A549 (cell line): ENCODE measurements at regions not wholly inside any gene's neighbourhood (a gene's known extent, or its start where the extent isn't known, plus 50 kb on each side); places are given as distances from the start of the nearest gene placed in this dataset.

Source experiments
- ATAC-seq, 2 experiments: fragments of 200-7000 bp in 1 of 2; fragments of >200 bp in 1 of 2; cut with Nextera tagmentation in 1 of 2; cut with Tn5 transposase in 1 of 2; 3 replicates each; pipeline versions ENCODE4 v1.8.0 to v1.9.1; 2018 to 2020; ENCODE audit warnings: mild to moderate bottlenecking in 1 of 2, moderate library complexity in 1 of 2
- CTCF ChIA-PET: fragments of 300-600 bp; sonication (Branson Sonifier 250); formaldehyde crosslinking; extraction: SDS; loops from one replicate; lab custom pipeline; 2021; ENCODE audit warnings: antibody characterized with exemption, inconsistent platforms; lab: Yijun Ruan, JAX
- POLR2A ChIA-PET: fragments of 350-600 bp; formaldehyde crosslinking; extraction: SDS; loops from one replicate; lab custom pipeline; 2021; ENCODE audit warnings: antibody characterized with exemption, inconsistent platforms; lab: Yijun Ruan, JAX
- DNase-seq, 2 experiments: peaks; one replicate each; pipeline versions ENCODE4 v3.0.0 to v3.0.0-alpha.2; 2011 to 2016; ENCODE audit warnings: low read depth in 1 of 2, low spot score in 1 of 2
- FAIRE-seq: peaks from 2 replicates; lab custom pipeline; 2011; peaks lifted over from hg19 to GRCh38; lab: Jason Lieb, UNC
- H3K27ac ChIP-seq, 2 experiments: fragments of >200 bp; sonication (Bioruptor Twin); formaldehyde crosslinking; 3 replicates each; pipeline ENCODE4 v1.5.1; 2016 to 2017
- H3K4me1 ChIP-seq: fragments of >200 bp; sonication (Bioruptor Twin); formaldehyde crosslinking; 3 replicates; pipeline ENCODE4 v1.6.1; 2016
- H3K4me2 ChIP-seq: fragments of >200 bp; sonication (Bioruptor Twin); formaldehyde crosslinking; 3 replicates; pipeline ENCODE4 v1.6.1; 2016
- H3K4me3 ChIP-seq: fragments of >200 bp; sonication (Bioruptor Twin); formaldehyde crosslinking; 3 replicates; pipeline ENCODE4 v1.5.1; 2016
- H3K9me3 ChIP-seq: fragments of >200 bp; sonication (Bioruptor Twin); formaldehyde crosslinking; 3 replicates; pipeline ENCODE4 v1.6.1; 2016
- BCL3 ChIP-seq: fragments of >200 bp; sonication (Bioruptor Twin); formaldehyde crosslinking; IDR thresholded peaks from 3 replicates; pipeline ENCODE4 v1.6.1; 2016
- CEBPB ChIP-seq, 2 experiments: fragments of >200 bp in 1 of 2; sonication (Bioruptor Twin) in 1 of 2; formaldehyde crosslinking in 1 of 2; IDR thresholded peaks; 2 replicates each; pipeline ENCODE4 v1.6.1; 2012 to 2016
- MAFK ChIP-seq: fragments of 450-650 bp; IDR thresholded peaks from 2 replicates; pipeline ENCODE4 v1.6.1; 2014; ENCODE audit not compliant: partially characterized antibody
- TFCP2L1 ChIP-seq: fragments of 250-450 bp; sonication (Bioruptor Pico); IDR thresholded peaks from 2 replicates; pipeline ENCODE4 v1.5.0; 2021; ENCODE audit warnings: mild to moderate bottlenecking
- ZNF302 ChIP-seq: fragments of 250-450 bp; sonication (Bioruptor Pico); IDR thresholded peaks from 2 replicates; pipeline ENCODE4 v1.9.0; 2021; ENCODE audit warnings: inconsistent platforms, mild to moderate bottlenecking, moderate library complexity
- WGBS: methylation state at CpG from one replicate; pipeline ENCODE4 v1.1.6; 2017; ENCODE audit errors: missing lambda C conversion rate; 5-methylcytosine and 5-hydroxymethylcytosine counted together
- small RNA-seq, 6 experiments: library from RNA; depleted of rRNA; stranded (forward); fragments of <200 nt; gene quantifications; one replicate each; pipeline ENCODE3, GENCODE V24; 2012

DNA sequence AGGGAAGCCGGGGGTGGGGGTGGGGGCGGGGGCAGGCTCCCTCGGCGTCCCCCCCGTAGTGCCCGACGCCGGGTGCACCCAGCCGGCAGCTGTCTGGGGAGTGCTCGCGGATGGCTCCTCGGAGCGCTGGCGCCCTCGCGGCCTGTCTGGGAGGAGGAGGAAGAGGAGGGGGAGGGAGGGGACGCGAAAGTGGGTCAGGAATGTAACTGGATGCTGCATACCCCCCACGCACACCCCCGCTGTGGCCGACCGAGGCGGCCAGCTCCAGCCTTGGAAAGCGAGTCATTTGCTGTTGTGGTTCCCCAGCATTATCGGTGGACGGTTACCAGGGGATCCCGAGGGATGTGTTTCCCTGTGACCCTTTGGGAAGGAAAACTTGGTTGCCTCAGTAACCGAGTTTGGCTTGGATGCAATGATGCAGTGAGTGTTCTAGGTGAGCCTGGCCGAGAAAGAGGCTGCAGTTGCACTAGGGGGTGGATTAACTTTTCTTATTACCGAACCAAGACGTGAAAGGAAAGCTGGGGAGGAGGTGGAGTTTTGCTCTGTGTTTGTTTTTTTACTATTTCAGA lies 55.2 kb upstream of the RREB1 start (continued):
- no peak for TF ChIP-seq BCL3
- TF ChIP-seq CEBPB (IDR thresholded peaks at IDR 0.05), result no peak
- TF ChIP-seq ZNF302, result no peak

DNA sequence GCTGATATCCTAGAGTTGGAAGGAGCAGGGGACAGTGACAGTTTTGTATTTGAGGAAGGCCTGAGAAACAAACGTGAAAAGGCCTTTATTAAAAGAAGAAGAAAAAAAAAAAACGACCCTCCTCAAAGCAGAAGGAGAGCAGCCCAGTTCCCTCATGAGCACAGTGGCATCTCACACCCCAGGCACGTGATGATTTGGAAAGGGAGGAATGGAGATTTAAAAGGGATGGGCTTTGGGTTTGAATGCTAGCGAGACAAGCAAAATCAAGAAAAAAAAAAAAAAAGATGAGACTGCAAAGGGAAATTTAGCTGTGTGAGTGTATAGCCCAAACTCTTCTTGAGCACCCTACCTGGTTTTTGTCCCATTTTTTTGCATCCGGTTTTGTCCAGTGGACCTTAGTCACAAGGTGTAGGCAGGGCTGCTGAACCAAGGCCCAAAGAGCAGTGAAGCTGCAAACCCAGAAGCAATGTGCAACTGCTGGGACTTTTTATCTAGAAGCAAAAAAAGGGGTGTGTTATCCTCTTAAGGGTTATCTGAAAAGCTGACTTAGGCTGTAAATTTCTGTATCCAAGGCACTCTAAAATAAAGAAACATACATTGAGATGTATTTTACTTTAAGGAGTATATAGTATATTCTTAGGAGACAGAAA lies 54.5 kb upstream of the RREB1 start:
- Histone ChIP-seq H3K9me3 (no peaks in the 10 kb centered on the region), H3K4me1 (peaks cover 9% of the 10 kb centered on the region), H3K4me2 (no peak overlapping the region), H3K4me3 (no peak overlapping the region), H3K27ac (no peak overlapping the region)
- DNase-seq (no peak), ATAC-seq (no peak), FAIRE-seq (no peak)
- WGBS, result 72% methylated on average over 5 of the region's 5 CpGs
- ChIA-PET CTCF (no interaction called here), POLR2A (no interaction called here)
- TF ChIP-seq MAFK, result no peak
- no peak for TF ChIP-seq TFCP2L1 (CRISPR knock-in tag)

Small RNA genes in the stretch of these regions (small RNA-seq; reads per million reads assigned to genes)
- 0 reads per million in 6 experiments for gene RN7SL554P
